Caki2 (cell line): ENCODE measurements at regions not wholly inside any gene's neighbourhood (a gene's known extent, or its start where the extent isn't known, plus 50 kb on each side); places are given as distances from the start of the nearest gene placed in this dataset.

ENCODE experiments used
- DNase-seq: peaks from one replicate; pipeline ENCODE4 v3.0.0-alpha.2; 2015; ENCODE audit warnings: low read depth
- in situ Hi-C: cut with HindIII; loops from 2 replicates; pipeline ENCODE4 v1.10.0; 2016; ENCODE audit warnings: low sequenced_read_pairs, low pct_unique_long_range_greater_than_20kb, mixed read lengths

DNA sequence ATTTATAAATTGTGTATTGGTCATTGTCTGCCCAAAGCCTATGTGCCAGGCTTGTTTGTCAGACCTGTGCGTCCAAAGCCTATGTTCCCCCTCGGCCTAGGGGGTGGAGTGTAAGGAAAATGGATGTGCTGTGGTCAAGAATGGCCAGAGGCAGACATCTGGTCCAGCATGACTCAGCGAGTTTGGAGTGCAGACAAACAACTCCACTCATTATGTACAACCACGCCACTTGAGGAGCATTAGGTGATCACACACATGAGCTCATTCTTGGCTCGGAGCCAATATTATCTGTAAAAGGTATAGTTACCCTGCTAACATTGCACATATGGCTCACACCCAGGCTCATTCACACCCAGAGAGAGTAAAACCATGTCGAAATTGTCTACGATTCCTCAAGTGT is 1047.6 kb upstream of the ADGRL4 start:
- in situ Hi-C loops, result no loop called here
- DNase-seq, result peak; percentile 79

DNA sequence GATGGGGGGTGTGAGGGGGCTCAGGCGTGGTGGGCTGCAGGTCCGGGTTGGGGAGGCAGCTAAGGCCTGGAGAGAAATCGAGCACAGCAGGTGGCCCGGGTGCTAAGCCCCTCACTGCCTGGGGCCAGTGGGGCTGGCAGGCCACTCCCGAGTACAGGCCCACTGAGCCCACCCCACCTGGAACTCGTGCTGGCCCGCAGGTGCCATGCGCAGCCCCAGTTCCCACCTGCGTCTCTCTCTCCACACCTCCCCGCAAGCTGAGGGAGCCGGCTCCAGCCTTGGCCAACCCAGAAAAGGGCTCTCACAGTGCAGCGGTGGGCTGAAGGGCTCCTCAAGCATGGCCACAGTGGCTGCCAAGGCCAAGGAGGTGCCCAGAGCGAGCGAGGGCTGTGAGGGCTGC is 1047.1 kb upstream of the ADGRL4 start:
- in situ Hi-C loops, result no loop called here

DNA sequence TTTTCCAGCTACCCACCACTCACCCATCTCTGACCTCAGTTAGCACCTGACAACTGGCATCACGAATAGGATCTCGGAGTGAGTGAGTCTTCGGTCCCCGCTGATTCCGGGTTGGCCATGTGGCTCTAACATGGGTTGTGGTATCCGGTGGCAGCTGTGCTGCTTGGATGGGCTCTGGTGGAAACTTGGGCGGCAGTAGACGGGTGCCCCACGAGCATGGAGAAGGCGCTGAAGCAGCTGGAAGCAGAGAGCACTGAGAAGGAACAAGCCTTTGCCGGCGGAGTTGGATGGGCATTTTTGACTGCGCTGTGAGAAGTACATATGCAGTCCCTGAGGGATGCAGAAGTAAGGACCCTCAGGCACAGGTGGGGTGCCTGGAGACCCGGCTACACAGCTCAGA is 1044.0 kb upstream of the ADGRL4 start:
- in situ Hi-C loops, result no loop called here

More for the DNA sequence above, 1047.1 kb upstream of the ADGRL4 start:
- no peak for DNase-seq

DNA sequence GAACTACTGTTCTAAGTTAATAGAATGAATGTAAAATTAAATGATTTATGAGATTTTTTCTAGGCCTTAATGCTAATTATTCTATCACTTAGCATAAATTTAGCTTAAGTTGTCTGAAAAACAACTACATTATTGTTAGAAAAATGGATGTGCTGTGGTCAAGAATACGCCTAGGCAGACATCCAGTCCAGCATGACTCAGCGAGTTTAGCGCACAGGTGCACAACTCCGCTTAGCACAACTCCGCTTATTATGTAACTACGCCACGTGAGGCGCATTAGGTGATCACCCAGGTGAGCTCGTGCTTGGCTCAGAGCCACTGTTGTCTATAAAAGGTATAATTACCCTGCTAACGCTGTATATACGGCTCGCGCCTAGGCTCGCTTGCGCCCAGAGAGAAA is 1043.6 kb upstream of the ADGRL4 start:
- in situ Hi-C loops, result no loop called here
- DNase-seq, result no peak

More for the DNA sequence above, 1044.0 kb upstream of the ADGRL4 start:
- DNase-seq, result no peak

DNA sequence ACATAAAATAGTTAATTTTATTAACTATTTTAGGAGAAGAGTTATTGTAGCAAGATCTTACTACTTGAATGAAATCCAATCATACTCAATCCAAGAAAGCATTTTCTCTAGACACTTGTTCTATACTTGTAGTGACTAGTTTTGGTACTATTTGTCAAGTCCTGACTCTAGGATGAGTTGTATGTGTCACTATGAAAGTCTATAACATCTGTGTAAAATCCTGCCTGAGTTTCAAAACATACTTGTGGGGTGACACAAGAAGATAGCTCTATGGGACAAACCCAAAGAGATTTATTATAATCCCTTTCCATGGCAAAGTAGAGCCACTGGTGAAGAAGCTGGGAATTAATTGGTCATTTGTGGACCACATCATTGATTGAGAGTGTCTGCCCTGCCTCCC is 1042.2 kb upstream of the ADGRL4 start:
- no peak for DNase-seq
- in situ Hi-C loops, result no loop called here

DNA sequence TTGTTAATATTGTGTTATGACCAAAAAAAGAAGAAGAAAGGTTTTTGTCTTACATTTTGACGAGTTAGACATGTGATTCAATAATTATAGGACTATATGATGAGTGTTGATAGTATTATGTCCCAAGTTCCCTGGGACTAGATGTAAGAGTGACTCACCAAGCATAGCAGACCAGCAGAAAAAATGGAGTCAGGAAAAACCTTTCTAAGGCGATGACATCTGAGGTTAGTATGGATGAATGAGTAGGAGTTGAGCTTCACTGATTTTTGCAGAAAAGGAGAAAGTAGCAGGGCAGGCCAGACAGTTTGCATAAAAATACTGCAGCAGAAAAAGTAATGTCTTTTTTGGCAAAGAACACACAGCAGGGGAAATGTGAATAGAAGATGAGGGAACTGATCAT is 1041.3 kb upstream of the ADGRL4 start:
- in situ Hi-C loops, result no loop called here

DNA sequence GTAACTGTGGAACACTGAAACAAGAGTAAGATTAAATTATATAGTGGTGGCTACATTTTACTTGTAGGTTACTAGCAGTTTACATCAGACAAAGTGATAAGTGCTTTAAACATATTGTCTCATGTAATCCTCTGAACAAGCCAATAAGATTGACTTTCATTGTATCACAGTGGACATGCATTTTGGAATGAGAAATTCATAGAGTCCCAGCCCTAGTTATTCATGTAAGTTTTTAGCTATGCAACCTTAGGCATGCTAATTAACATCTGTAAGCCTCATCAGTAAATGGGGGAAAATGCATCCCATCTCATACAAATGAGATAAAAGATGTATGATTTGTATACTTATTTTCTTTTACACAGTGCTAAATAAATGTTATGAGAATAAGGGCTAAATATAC is 1038.1 kb upstream of the ADGRL4 start:
- in situ Hi-C loops, result no loop called here
- DNase-seq, result no peak

More for the DNA sequence above, 1041.3 kb upstream of the ADGRL4 start:
- DNase-seq, result peak; percentile 30

DNA sequence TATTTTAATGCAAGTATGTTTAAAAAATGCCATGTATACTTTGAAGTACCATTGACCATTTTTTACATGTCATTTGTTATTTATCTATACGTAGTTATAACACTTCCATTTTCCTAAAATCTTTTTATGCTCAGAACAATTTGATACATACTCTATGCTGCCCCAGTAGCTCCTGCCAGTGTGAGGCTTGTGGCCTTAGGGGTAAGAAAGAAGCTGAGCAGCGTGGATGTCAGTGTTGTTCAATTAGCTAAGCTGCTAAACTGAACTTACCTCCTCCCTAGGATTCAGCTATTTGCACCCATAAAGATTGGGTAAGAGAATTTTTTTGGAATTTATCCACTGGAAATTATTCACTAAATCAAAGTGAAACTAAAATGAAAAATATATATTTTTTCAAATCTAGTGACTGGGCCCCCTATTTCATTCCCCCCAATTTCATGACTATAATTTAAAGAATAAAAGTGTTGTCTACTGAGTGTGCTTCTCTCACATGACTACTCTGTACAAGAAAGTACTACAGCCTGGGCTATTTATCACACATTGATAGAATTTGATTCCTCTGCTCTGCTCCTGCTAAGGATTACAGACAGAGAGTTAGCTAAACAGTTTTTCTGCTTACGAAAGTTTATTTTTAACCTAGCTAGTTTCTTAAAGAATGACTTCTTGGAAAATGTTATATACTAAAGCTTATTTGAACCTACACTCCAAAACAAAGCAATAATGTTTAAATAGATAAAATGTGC is 1030.3 kb upstream of the ADGRL4 start:
- no peak for DNase-seq
- in situ Hi-C loops, result no loop called here

DNA sequence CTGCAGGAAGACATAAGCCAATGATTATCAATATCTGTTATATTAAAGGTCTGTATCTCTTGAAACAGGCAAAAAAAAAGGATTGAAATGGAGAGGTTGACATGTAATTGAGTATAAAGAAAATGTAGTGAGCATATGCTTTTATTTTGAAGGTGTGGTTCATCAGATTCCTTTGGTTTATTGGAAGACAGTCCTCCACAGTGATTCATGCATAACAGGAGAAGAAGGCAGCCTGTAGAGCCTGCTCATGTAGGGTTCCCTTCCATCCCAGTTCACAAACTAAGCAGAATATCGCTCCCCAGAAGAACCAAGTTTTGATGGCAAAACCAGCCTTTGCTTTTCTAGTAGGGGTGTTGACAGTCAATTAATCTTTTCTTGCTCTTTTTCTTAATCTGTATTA is 1016.8 kb upstream of the ADGRL4 start:
- DNase-seq, result no peak
- in situ Hi-C loops, result no loop called here

DNA sequence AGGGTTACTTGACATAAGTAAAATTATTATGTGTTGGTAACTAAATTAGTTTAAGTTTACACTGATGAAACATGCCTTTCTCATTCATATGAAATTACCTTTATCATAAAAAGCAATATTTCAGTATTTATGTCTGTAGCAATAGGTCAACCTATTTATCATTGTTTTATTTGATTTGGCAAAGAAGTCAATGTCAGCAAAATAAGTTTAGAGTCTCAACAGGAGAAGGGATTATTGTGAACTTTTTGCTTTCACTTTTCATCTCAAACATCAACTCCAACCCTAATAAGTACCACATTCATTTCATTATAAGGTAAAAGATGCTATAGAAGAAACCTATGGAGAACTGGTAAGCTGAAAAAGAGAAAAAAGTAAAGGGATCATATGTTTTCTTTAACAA is 1015.4 kb upstream of the ADGRL4 start:
- in situ Hi-C loops, result no loop called here
- DNase-seq, result no peak

DNA sequence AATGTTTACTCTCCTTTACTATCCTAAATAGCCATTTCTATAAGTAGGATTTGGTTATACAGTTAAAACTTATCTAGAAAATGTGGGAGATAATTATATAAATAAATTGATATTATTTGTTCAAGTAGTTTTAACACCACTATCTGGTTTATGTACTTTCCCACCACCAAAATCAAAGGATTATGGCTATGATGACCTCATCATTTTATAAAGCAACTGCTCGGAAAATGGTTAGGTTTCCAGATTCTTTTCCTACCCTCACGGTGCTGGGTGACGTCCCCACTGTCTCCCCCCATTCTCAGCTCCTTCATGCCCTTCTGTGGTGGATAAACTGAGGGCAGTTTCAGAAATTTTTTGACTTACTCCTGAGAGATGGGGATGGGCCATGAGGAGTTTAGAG is 1011.8 kb upstream of the ADGRL4 start:
- no peak for DNase-seq
- in situ Hi-C loops, result no loop called here

DNA sequence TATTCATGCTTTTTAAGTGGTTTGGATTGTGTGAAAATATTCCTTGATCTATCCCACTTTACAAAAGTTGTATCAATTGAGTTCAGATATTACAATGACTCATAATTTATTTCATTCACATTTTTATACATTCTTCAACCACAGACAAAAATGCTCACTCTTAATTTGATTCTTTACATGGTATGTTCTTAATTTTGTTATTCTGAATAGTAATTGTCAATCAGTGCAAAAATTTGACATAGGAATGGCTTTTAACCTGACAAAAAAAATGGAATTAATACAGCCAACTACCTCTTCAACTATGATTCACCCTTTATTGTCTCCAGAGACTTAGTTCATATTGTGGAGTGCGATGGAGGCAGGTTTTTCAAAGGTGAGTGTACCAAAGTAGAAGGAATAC is 1002.4 kb upstream of the ADGRL4 start:
- DNase-seq, result no peak
- in situ Hi-C loops, result no loop called here

DNA sequence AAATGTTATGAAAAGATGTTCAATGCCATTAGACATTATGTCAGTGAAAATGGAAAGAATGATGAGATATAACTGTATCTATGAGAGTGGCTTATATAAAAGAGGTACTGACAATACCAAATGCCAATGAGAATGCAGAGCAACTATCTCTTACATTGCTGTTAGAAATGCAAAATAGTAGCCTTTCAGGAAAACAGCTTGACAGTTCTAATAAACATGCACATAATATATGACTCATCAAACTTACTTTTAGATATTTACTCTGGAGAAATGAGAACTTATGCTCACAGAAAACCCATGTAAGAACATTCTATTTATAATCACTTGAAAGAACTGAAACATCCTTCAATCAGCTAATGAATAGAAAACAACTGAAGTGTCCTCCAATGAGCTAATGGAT is 996.7 kb upstream of the ADGRL4 start:
- no peak for DNase-seq
- in situ Hi-C loops, result no loop called here

DNA sequence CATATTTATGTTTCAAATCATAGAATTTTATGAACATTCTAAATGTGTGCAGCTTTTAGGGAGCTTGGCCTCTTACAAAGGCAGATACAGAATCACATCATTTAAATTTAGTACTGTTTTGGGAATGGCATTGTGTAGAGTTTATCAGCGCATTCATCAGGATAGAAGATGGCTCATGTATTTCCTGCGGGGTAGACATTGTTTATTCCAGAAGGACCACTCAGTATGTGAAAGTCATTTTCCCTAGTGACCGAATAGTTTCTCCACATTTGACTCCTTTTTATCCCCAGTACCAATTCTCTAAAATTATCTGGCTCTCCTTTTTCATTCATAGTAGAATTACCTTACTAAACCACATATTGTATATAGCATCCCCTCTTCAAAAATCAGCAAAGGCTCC is 981.9 kb upstream of the ADGRL4 start:
- DNase-seq, result no peak
- in situ Hi-C loops, result no loop called here

DNA sequence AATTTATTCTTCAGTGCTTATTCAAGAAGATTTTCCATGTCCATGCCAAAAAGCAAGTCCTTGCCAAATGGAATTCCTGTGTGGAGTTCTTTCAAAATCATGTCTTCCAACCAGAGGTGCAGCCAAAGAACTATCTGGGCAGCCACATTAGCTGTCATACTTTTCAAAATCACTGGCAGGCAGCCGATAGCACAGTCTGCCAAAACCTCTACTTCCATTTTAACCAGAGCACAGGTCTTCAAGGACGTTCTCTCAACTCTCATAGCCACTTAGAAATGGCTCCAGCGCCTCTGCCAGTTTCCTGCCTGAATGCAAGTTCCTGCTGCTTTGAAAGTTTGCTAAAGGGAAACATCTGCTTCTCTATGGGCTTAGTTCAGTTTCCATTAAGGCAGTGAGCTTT is 975.7 kb upstream of the ADGRL4 start:
- in situ Hi-C loops, result no loop called here

DNA sequence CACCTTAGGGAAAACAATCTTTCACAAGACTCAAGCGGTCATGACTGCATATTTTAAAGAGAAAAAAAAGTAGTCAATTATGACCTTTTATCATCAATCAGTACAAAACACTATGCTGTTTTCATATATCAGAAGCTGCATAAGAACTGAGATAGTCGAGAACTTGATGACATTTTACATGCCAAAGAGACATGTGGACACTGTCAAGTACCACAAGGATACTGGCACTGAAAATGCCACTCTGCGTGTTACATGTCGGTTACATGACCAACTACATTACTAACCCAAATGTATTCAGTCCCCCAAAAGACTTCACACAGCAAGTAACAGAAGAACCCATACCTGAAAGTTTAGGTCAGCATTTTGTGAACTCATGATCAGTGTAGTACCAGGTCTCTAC is 975.0 kb upstream of the ADGRL4 start:
- DNase-seq, result no peak
- in situ Hi-C loops, result no loop called here

More for the DNA sequence above, 975.7 kb upstream of the ADGRL4 start:
- DNase-seq, result no peak

DNA sequence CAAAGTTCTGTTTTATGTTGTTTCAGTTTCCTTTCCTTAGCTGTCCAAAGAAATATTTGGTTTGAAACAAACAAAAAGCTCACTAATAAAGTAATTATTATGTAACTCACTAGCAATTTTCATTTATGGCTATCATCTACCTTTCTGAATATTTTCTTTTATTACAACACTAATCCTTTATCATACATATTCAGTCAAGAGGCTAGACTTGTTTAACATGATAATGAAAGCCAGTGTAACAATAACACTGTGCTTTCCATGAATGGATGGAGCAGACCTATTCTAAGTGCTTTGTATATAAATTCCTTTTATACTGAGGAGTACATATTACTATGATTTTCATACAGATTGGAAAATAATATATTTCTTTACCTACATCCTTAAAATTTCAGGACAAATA is 972.8 kb upstream of the ADGRL4 start:
- no peak for DNase-seq
- in situ Hi-C loops, result no loop called here

DNA sequence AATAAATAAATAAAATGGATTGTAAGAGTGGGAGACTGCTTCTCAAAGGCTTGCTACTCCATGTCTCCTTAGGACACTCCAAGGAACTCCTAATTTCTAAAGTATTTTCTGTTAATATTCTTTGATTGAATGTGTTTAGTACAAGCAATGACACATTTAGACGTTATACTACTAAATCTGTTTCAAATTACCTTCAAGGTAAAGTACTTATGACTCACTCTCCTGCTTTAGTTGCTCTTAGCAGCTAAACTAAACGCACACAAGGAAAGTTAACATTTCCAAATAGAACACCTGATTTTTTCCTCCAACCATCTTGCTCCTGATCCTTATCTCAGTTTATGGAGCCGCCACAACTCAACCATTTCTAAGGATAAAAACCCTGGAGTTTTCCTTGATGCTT is 969.8 kb upstream of the ADGRL4 start:
- in situ Hi-C loops, result no loop called here
- no peak for DNase-seq

DNA sequence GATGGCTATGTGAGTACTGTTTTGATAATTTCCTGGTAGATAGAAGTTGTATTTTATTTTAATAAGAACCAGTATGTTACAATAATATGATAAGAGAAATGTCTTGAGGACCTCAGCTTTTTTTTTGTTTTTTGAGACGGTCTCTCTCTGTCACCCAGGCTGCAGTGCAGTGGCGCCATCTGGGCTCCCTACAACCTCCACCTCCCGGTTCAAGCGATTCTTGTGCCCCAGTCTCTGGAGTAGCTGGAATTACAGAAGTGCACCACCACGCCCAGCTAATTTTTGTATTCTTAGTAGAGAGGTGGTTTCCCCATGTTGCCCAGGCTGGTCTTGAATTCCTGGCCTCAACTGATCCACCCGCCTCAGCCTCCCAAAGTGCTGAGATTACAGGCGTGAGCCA is 968.1 kb upstream of the ADGRL4 start:
- no peak for DNase-seq
- in situ Hi-C loops, result no loop called here

DNA sequence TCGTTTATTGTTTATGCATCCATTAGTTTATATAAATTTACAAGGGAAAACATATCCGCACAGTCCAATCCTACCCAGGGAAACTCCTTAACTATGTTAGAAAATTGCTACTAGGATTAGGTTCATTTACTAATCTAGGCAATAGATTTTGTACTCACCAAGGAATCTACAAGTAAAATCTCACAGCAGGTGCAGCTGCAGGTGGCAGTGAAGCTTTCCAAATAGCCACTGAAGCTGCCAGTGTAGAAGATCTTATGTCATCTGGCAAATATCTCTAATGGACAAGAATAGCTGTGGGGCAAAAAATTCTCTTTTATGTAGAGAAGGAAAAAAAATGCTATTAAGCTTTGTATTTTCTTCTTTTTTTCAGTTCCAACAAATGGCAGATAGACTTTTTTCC is 963.4 kb upstream of the ADGRL4 start:
- no peak for DNase-seq
- in situ Hi-C loops, result no loop called here

DNA sequence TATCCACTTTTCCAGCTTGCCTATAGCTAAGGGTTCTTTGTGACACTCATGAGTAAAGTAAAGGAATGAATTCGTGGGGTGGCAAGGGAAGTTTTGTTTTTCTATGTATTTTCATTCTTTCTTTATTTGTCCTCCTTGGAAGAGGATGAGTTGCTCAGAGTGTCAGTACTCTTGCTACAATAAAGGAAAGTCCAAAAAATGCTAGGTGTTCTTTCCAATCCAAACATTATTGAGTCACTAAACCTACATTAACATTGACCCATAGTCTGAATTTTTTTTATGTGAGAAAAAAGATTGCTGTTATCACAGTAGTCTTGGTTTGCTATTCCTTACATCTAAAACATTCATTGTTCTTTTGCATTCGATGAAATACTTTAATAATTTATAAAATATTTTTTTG is 959.9 kb upstream of the ADGRL4 start:
- no peak for DNase-seq
- in situ Hi-C loops, result no loop called here
